H1 (cell line): ENCODE measurements at regions not wholly inside any gene's neighbourhood (a gene's known extent, or its start where the extent isn't known, plus 50 kb on each side); places are given as distances from the start of the nearest gene placed in this dataset.

Source experiments
- CTCF ChIA-PET: fragments of 300-600 bp; sonication (Branson Sonifier 250); formaldehyde crosslinking; loops from one replicate; lab custom pipeline; 2021; ENCODE audit not compliant: partially characterized antibody; lab: Charles Lee
- POLR2A ChIA-PET: fragments of 300-600 bp; sonication (Branson Sonifier 250); formaldehyde crosslinking; loops from one replicate; lab custom pipeline; 2021; ENCODE audit warnings: inconsistent platforms; ENCODE audit not compliant: partially characterized antibody; lab: Charles Lee
- DNase-seq, 2 experiments: peaks; one replicate each; pipeline versions ENCODE4 v3.0.0 to v3.0.0-alpha.2; 2010 to 2022; ENCODE audit warnings: low spot score in 2 of 2, low read depth in 1 of 2, mixed read lengths in 1 of 2
- FAIRE-seq: peaks from 2 replicates; lab custom pipeline; 2011; peaks lifted over from hg19 to GRCh38; lab: Jason Lieb, UNC
- H2AFZ ChIP-seq: 2 replicates; pipeline ENCODE4 v1.8.1; 2012; ENCODE audit warnings: low read length, inconsistent platforms
- H2AK5ac ChIP-seq: 2 replicates; pipeline ENCODE4 v1.6.1; 2013; ENCODE audit warnings: low read depth, low read length
- H2BK120ac ChIP-seq: replicated peaks from 2 replicates; pipeline ENCODE3; 2013; ENCODE audit warnings: low read depth, low read length, inconsistent platforms
- H2BK12ac ChIP-seq: 2 replicates; pipeline ENCODE4 v1.6.1; 2013; ENCODE audit warnings: low read depth, low read length
- H2BK15ac ChIP-seq: 2 replicates; pipeline ENCODE4 v1.6.1; 2013; ENCODE audit warnings: low read length
- H2BK20ac ChIP-seq: 2 replicates; pipeline ENCODE4 v1.6.1; 2013; ENCODE audit warnings: low read length
- H2BK5ac ChIP-seq: 2 replicates; pipeline ENCODE4 v1.6.1; 2013; ENCODE audit warnings: low read depth, low read length
- H3K14ac ChIP-seq: 2 replicates; pipeline ENCODE4 v1.6.1; 2013; ENCODE audit warnings: inconsistent platforms; ENCODE audit not compliant: insufficient read length
- H3K18ac ChIP-seq: 2 replicates; pipeline ENCODE4 v1.6.1; 2013; ENCODE audit warnings: low read length; ENCODE audit errors: extremely low read depth
- H3K23ac ChIP-seq: 2 replicates; pipeline ENCODE4 v1.6.1; 2013; ENCODE audit warnings: inconsistent platforms; ENCODE audit not compliant: insufficient read length
- H3K23me2 ChIP-seq: 2 replicates; pipeline ENCODE4 v1.6.1; 2013; ENCODE audit warnings: low read depth, low read length
- H3K27ac ChIP-seq: 2 replicates; pipeline ENCODE4 v1.6.1; 2011; ENCODE audit warnings: low read depth, low read length, inconsistent platforms
- H3K27me3 ChIP-seq, 4 experiments: replicated peaks in 1 of 4; 1 replicate in 1 of 4; 2 replicates in 3 of 4; pipeline versions ENCODE4 v1.6.1 to v1.8.1; 2011 to 2013; ENCODE audit warnings: low read length in 3 of 4, mild to moderate bottlenecking in 3 of 4, inconsistent platforms in 2 of 4, mixed read lengths in 2 of 4, moderate library complexity in 1 of 4; ENCODE audit not compliant: control insufficient read depth in 3 of 4, insufficient read depth in 3 of 4; ENCODE audit errors: extremely low read depth in 1 of 4
- H3K36me3 ChIP-seq, 4 experiments: 2 replicates each; pipeline versions ENCODE4 v1.6.1 to v1.8.1; 2011 to 2013; ENCODE audit warnings: mild to moderate bottlenecking in 4 of 4, low read length in 3 of 4, moderate library complexity in 2 of 4, control low read depth in 1 of 4, inconsistent platforms in 1 of 4; ENCODE audit not compliant: insufficient read depth in 4 of 4, control insufficient read depth in 2 of 4
- H3K4ac ChIP-seq: replicated peaks from 2 replicates; pipeline ENCODE3; 2013; ENCODE audit warnings: low read length, low read depth, mixed read lengths, inconsistent platforms; ENCODE audit not compliant: insufficient read length
- H3K4me1 ChIP-seq, 4 experiments: replicated peaks in 1 of 4; 1 replicate in 1 of 4; 2 replicates in 3 of 4; pipeline versions ENCODE4 v1.6.1 to v1.8.1; 2011 to 2013; ENCODE audit warnings: low read length in 3 of 4, inconsistent platforms in 2 of 4, mixed read lengths in 1 of 4; ENCODE audit not compliant: insufficient read depth in 4 of 4, control insufficient read depth in 3 of 4
- H3K4me2 ChIP-seq, 2 experiments: 2 replicates each; pipeline versions ENCODE4 v1.6.1 to v1.8.1; 2011 to 2013; ENCODE audit warnings: low read depth in 2 of 2, low read length in 2 of 2, control low read depth in 1 of 2, inconsistent platforms in 1 of 2, mild to moderate bottlenecking in 1 of 2; ENCODE audit not compliant: insufficient read depth in 1 of 2
- H3K4me3 ChIP-seq, 4 experiments: fragments of 200-600, 300-600 bp in 1 of 4; sonication (generic), shearing (Covaris generic), sonication (Bioruptor Twin) in 1 of 4; 2 replicates each; pipeline versions ENCODE4 v1.5.1 to v1.8.1; 2011 to 2016; ENCODE audit warnings: low read length in 4 of 4, low read depth in 3 of 4, control low read depth in 2 of 4, inconsistent platforms in 2 of 4, mild to moderate bottlenecking in 2 of 4, mixed read lengths in 1 of 4, moderate library complexity in 1 of 4; ENCODE audit not compliant: insufficient read depth in 2 of 4; ENCODE audit errors: extremely low read depth in 1 of 4
- H3K56ac ChIP-seq: replicated peaks from 2 replicates; pipeline ENCODE3; 2013; ENCODE audit warnings: low read depth, mild to moderate bottlenecking, mixed read lengths, low read length, inconsistent platforms; ENCODE audit not compliant: insufficient read length
- H3K79me1 ChIP-seq: 2 replicates; pipeline ENCODE4 v1.6.1; 2013; ENCODE audit warnings: low read depth, low read length, control low read depth
- H3K79me2 ChIP-seq, 2 experiments: 2 replicates each; pipeline versions ENCODE4 v1.6.1 to v1.8.1; 2012 to 2013; ENCODE audit warnings: low read length in 2 of 2, mild to moderate bottlenecking in 2 of 2, inconsistent platforms in 1 of 2; ENCODE audit not compliant: insufficient read depth in 2 of 2, control insufficient read depth in 1 of 2
- H3K9ac ChIP-seq, 4 experiments: replicated peaks in 1 of 4; 1 replicate in 1 of 4; 2 replicates in 3 of 4; pipeline versions ENCODE4 v1.6.1 to v1.8.1; 2011 to 2013; ENCODE audit warnings: low read depth in 3 of 4, low read length in 3 of 4, control low read depth in 2 of 4, mild to moderate bottlenecking in 2 of 4, moderate library complexity in 2 of 4, inconsistent platforms in 1 of 4; ENCODE audit errors: extremely low read depth in 1 of 4
- H3K9me3 ChIP-seq, 2 experiments: 2 replicates each; pipeline versions ENCODE4 v1.6.1 to v1.8.1; 2012 to 2013; ENCODE audit warnings: mild to moderate bottlenecking in 2 of 2, moderate library complexity in 2 of 2, control low read depth in 1 of 2, inconsistent platforms in 1 of 2, low read depth in 1 of 2, low read length in 1 of 2, mixed read lengths in 1 of 2; ENCODE audit not compliant: insufficient read depth in 2 of 2
- H4K20me1 ChIP-seq, 2 experiments: replicated peaks in 1 of 2; 2 replicates each; pipeline versions ENCODE3 to v1.8.1; 2011 to 2013; ENCODE audit warnings: inconsistent platforms in 2 of 2, low read length in 2 of 2, mild to moderate bottlenecking in 1 of 2; ENCODE audit not compliant: insufficient read depth in 2 of 2, control insufficient read depth in 1 of 2
- H4K5ac ChIP-seq: 2 replicates; pipeline ENCODE4 v1.6.1; 2013; ENCODE audit warnings: low read length, low read depth, mixed read lengths, inconsistent platforms; ENCODE audit not compliant: insufficient read length
- H4K8ac ChIP-seq: 2 replicates; pipeline ENCODE4 v1.8.0; 2013; ENCODE audit warnings: mild to moderate bottlenecking, moderate library complexity, low read length, inconsistent platforms; ENCODE audit not compliant: insufficient read depth; ENCODE audit errors: extremely low read depth
- H4K91ac ChIP-seq: replicated peaks from 2 replicates; pipeline ENCODE3; 2013; ENCODE audit warnings: low read length, mixed read lengths, inconsistent platforms; ENCODE audit not compliant: insufficient read length
- BRCA1 ChIP-seq: IDR thresholded peaks from 2 replicates; pipeline ENCODE4 v1.6.1; 2012; ENCODE audit warnings: low read depth, low read length, improper control_type of control experiment
- CREB1 ChIP-seq: IDR thresholded peaks from 2 replicates; pipeline ENCODE4 v1.6.1; 2012; ENCODE audit warnings: inconsistent platforms
- POU5F1 ChIP-seq: IDR thresholded peaks from 2 replicates; pipeline ENCODE4 v1.6.1; 2011; ENCODE audit warnings: low read depth, mild to moderate bottlenecking, low read length, moderate library complexity
- RBBP5 ChIP-seq: IDR thresholded peaks from 2 replicates; pipeline ENCODE4 v1.7.1; 2012; ENCODE audit warnings: low read depth, mild to moderate bottlenecking, inconsistent platforms, low read length, moderate library complexity, borderline replicate concordance
- WGBS, 2 experiments: shearing (Covaris generic) in 1 of 2; methylation state at CpG; one replicate each; pipeline versions ENCODE4 v1.1.6 to v1.1.7; 2013 to 2015; ENCODE audit warnings: low lambda C conversion rate in 2 of 2, mixed read lengths in 2 of 2, inconsistent platforms in 1 of 2, low coverage in 1 of 2, missing lambda C conversion rate in 1 of 2; ENCODE audit not compliant: insufficient replicate concordance in 2 of 2, insufficient coverage in 1 of 2, insufficient read length in 1 of 2; ENCODE audit errors: extremely low coverage in 1 of 2, missing lambda C conversion rate in 1 of 2; 5-methylcytosine and 5-hydroxymethylcytosine counted together

GRCh38 chr11:110835106-110835505 is 122.9 kb upstream of the ARHGAP20 start:
- WGBS, 2 experiments: 96% methylated on average over 8 of the region's 8 CpGs; no CpG with 5 or more reads in 1 of the 2 experiments
- Histone ChIP-seq H2AK5ac (no peak overlapping the region), H3K56ac (no peak overlapping the region), H3K23ac (no peak overlapping the region), H3K18ac (no peak overlapping the region), H3K14ac (no peak overlapping the region), H2AFZ (no peak overlapping the region), H3K4me3 (no peak overlapping the region), H3K9ac (no peak overlapping the region), H4K8ac (no peak overlapping the region), H3K23me2 (no peaks in the 10 kb centered on the region), H2BK5ac (no peak overlapping the region), H2BK20ac (no peak overlapping the region), H3K36me3 (no peaks in the 10 kb centered on the region), H2BK15ac (no peak overlapping the region), H2BK12ac (no peak overlapping the region), H2BK120ac (no peak overlapping the region), H3K4me2 (no peak overlapping the region), H4K20me1 (no peaks in the 10 kb centered on the region), H3K79me1 (no peaks in the 10 kb centered on the region), H3K27ac (no peak overlapping the region), H3K4ac (no peak overlapping the region), H3K9me3 (no peaks in the 10 kb centered on the region; a peak in 1 of 4 replicates), H3K4me1 (peaks cover 0 to 3% (median 0%) of the 10 kb centered on the region in 4 experiments; a peak in 1 of 7 replicates), H3K27me3 (no peaks in the 10 kb centered on the region), H3K79me2 (no peaks in the 10 kb centered on the region), H4K91ac (no peak overlapping the region), H4K5ac (no peak overlapping the region)
- CTCF ChIA-PET: no interaction called here
- POLR2A ChIA-PET: no interaction called here
- TF ChIP-seq CREB1 (no peak), RBBP5 (no peak), POU5F1 (no peak), BRCA1 (no peak)
- DNase-seq: no peak
- FAIRE-seq: no peak
